Activated T-cell treated with anti-CD3 and anti-CD28 coated beads, Interleukin-2, amount 50 U/mL, for 1 hour (primary cell): ENCODE measurements at regions not wholly inside any gene's neighbourhood (a gene's known extent, or its start where the extent isn't known, plus 50 kb on each side); places are given as distances from the start of the nearest gene placed in this dataset.

Experiments used
- DNase-seq: peaks from one replicate; pipeline ENCODE4 v3.0.0-alpha.2; 2020

DNA sequence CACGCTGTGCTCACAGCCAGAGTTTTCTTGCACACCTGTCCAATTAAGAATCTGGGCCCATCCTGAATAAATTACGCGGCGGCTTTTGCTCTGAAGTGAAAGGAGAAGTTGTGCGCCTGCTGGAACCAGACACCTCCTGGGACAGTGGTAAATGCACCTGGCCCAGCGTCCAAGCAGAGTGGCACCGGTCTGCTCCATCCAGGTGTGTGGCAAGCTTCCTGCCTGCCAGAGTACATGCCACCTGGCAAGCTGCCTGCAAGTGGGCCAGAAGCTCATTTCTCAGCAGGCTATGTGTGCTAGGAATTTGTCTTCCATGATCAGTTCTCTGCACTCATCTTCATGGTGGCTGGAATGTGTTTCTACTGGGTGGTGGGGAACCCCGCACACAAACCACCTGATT, 660.6 kb downstream of the ETS1 start:
- no peak for DNase-seq

DNA sequence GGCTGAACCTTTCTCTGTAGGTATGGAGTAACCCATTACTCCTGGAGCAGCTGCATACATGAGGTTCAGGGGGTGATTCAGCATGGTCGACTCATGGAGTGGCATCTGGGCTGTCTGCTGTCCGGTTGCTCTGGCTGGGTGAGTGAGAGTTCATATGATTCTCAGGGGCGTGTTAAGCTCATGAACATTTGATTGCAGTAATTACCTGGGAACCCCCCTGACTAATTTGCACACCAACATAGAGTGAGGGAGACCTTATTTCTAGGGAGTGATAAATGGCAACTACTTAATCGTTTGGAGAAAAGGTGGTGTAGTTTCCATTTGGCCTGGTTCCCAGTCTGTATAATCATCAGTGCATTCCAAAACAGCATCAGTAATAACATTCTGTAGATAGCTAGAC, 661.9 kb downstream of the ETS1 start:
- no peak for DNase-seq

DNA sequence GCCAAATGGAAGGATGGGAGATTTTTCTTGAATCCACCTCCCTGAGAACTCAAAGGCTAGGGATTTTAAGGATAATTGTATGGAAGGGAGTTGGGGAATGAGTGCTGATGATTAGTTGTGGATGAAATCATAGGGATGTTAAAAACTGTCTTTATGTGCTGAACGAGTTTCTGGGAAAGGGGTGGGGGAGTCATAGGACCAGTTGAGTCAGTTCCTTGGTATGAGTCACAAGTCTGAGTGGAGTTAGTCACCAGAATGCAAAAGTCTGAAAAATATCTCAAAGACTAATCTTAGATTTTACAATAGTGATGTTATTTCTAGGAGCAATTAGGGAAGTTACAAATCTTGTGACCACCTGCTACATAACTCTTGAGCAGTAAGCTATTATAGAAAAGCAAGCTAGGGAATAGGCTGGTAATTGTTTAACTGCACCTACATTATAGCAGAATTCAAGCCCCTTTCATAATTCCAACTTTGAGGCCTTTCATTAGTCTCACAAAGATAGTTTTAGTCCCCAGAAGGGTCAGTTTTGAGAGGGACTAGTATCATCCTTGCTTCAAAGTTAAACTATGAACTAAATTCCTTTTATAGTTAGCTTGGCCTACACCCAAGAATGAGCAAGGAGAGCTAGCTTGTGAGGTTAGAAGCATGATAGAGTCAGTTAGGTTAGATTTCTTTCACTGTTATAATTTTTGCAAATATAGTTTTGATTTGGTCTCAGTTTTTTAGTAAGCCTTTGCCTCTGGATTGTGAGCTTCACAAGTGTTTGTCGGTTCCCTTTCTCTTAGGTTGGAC, 668.0 kb downstream of the ETS1 start:
- no peak for DNase-seq

DNA sequence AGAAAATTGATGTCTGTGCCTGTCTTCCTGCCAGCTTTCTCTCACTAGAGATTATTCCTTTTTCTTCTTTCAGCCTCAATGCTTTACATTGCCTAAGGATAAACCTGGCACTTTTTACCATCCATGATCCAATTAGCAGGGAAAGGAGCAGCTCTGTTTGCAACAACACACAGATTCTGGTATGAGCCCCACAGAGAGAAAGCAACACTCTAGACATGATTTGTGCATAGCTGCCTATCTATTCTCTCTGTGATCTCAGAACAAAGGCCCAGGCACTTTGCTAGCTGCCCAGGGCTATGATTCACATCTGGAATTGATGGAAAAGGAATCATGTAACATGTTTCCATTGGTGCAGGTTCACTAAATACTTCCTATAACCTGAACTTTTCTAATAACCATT, 685.0 kb downstream of the ETS1 start:
- no peak for DNase-seq

DNA sequence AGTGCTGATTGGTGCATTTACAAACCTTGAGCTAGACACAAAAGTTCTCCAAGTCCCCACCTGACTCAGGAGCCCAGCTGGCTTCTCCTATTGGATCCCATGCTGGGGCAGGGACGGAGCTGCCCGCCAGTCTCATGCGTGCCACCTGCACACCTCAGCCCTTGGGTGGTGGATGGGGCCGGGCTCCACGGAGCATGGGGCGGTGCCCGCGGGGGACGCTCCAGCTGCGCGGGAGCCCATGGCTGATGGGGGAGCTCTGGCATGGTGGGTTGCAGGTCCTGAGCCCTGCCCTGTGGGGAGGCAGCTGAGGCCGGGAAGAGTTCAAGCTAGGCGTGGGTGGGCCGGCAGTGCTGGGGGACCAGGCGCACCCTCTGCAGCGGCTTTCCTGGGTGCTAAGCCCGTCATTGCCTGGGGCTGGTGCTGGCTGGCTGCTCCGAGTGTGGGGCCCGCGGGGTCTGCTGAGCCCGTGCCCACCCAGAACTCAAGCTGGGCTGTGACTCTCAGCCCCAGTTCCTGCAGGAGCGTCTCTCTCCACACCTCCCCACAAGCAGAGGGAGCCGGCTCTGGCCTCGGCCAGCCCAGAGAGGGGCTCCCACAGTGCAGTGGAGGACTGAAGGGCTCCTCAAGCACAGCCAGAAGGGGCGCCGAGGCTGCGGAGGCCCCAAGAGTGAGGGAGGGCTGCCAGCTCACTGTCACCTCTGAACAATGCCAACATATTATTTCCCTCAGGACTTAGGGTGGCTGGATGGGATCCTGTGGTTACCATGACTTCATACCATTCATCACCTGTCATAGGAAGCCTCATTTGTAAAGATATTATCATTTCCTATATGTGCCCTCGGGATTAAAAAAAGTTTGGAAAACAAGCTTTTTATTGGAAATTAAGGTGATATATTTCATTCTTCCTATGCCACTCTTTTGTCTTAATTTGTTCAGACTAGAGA, 688.7 kb downstream of the ETS1 start:
- no peak for DNase-seq

DNA sequence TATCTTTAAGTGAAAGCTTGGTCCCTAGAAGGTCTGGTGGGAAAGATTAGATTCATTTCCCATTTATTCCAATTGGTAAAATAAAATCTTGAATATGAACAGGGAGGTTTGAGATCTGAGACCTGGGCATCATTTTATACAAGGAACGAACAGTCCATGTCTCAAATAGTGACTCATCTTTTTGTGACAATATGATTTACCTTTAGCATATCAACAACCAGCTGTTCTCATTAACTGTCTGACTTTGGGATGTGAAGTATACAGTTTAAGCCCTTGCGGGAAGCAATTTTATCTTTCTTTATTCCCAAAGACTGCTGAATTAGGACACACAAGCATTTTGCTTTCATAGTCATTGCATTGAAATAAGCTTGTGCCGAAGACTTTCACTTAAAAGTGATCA, 691.6 kb downstream of the ETS1 start:
- no peak for DNase-seq

DNA sequence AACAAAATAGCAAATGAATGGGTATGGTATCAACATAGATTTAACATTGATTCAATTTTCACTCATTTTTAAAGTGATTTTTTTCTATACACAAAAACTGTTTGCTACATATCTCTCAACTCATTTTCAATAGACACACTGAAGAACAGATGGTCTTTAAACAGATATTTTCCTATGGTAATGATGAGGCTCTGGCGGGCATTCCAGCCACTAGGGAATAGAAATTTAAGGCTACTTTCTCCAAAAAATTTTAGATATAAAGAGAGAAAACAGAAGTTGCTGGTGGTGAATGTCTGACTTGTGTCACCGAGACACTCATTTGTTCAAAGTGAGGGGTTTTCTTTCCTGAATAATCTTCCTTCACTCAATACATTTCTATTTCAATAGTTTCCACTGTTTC, 693.0 kb downstream of the ETS1 start:
- no peak for DNase-seq

DNA sequence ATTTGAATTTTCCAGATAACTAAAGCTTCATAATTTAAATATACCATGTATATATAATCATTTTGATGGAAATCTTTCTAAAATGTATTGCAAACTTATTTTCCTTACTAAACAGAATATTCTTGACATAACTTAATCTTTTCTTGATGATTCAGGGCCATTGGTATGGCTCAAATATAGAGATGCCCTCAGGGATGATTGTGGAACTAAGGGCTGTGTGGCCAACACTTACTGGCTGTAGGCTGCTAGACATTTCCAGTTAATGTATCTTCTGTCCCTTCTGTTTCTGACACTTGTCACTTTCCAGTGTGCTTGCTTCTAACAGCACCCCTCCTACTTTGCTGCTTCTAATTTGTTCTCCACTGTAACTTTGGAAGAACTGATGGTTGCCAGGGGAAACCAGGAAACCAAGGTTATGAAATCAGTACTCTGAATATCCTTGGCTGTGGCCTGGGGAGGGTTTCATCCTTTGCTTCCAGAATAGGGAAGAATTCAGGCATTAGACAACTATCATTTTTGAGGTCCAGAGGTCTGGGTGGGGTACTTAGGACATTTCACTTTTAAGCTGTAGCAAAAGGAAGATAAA, 697.2 kb downstream of the ETS1 start:
- DNase-seq: no peak

DNA sequence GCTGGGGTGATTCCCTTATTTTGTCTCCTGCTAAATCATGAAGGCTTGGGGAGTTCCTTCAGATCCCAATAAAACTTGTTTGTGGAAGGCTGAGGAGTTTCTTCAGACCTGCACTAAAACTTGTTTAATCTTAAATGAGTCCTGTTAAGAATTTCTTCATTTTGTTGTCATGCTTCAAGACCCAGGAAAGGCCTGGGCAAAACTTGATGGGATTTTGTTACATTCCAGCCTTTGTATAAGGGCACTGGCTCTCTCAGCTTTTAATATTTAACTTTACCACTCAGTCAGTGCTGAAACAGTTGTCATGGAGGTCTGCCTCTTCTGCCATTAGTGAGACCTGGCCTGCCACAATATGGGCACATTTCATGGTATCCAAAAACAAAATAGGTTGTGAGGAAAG, 699.0 kb downstream of the ETS1 start:
- DNase-seq: no peak

DNA sequence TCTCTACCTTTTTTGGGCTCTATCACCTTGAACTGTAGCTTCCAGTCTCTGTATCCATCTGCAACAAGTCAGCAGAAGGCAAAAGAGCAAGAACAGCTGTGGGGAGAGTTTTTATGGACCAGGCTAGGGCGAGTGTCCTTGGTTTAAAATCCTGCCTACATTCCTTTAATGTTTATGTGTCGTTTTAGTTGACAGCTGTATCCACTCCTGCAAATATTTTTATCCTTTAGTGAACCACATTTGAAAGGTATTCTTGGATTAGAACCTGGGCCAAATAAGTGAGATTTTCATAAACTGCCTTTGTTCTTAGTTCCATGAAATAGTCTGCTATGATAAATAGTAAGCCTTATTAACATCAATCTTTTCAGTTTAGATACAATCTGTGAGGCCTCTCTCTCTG, 712.2 kb downstream of the ETS1 start:
- DNase-seq: no peak

DNA sequence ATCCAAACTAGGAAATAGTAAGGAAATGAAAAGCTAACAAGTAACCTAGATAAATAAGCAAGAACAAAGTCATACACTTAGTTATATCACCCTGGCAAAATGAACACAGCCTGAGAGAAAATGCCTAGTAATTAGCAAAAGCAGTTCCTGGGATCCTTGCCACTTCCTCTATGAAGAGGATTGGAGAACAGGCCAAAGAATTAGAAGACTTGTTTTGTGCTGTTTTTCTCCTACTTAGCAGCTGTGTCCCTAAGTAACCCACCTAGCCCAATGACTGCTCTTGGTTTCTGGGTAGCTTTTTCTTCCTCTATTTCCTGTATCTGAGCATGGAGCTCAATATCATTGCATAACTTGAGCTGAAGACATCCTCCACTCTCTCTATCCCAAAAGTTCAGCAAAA, 713.9 kb downstream of the ETS1 start:
- no peak for DNase-seq

DNA sequence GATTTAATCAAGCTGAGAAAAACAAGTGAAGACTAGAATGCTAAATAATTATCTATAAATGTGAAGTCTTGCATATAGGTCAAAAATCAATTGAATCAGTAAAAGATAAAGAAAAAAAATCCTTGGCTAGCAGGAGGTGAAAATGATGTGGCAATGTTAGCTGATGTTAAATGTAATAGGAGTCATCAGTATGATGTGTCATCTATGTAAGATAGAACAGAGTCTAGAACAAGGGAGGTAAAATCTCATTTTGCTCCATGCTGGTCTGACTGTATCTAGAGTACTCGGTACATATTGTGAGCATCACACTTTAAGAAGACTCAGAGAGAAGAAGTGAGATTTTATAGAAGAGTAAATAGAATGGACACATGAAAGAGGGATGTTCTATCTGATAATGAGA, 721.2 kb downstream of the ETS1 start:
- no peak for DNase-seq

DNA sequence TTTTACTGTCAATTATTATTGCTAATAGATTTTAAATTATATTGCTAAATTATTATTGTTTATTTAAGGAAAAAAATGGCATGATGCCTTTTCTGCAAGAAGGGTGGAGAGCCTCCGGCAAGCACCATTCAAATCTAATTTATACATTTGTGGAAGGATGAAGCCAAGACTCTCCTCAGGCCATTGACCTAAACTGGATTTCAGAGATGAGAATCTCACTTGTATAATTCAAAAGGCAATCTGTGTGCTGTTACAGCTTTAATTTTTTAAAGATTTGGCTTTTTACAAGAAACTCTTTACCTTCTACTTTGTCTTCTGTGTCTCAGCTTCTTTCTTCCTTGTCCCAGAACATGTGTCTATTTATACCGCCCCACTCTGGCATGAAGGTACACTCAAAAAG, 722.5 kb downstream of the ETS1 start:
- DNase-seq: no peak

DNA sequence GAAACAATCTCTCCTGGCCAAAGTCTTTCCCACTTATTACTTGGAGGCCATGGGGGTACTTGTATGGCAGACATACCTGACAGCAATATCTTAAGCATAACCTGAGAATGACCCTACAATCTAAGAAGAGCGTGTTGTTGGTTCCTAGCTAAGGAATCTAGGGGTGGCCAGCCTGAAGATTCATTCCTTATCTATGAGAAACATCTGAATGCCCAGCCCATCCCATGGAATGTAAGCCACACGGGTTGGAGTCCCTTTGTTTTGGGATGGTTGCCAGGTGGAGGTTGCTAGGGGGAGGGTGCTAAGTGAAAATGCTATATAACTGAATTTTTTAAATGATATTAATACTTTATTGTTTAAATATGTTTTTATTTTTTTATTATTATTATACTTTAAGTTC, 725.0 kb downstream of the ETS1 start:
- no peak for DNase-seq

DNA sequence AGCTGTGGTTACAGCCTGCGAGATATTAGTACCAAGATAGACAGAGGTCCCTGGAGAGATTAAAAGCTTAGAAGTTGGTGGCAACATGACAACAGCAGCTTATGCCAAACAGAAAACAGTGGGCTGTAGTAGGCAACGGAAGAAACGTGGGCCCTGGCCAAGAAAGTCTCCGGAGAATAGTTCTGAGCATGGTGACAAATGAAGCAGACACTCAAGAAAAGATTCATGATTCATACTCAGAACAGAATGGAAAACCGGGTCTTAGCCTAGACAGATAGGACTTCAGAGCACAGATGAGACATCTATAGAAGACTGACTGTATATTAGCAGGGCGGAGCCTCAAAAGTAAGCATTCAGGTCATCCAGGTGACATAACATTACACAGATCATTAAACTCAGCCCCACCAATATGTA, 727.4 kb downstream of the ETS1 start:
- DNase-seq: no peak

DNA sequence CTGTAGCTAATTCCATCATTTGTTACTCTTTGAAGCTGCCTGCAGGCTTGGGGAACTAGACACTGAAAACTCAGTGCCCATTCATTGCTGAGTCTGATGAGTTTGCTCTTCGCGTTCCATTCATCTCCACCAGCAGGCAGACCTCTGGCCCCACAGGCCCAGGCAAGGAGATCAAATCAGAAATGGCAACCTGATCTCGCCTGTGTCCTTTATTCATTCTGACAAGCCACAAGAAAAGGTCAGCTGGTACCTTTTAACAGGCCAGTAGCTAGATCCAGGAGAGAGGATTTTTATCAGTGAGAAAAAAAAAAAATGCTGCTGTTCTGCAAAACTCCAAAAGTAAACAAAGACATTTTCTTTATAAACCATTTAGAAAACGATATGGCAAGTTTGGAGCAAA, 742.5 kb downstream of the ETS1 start:
- no peak for DNase-seq

DNA sequence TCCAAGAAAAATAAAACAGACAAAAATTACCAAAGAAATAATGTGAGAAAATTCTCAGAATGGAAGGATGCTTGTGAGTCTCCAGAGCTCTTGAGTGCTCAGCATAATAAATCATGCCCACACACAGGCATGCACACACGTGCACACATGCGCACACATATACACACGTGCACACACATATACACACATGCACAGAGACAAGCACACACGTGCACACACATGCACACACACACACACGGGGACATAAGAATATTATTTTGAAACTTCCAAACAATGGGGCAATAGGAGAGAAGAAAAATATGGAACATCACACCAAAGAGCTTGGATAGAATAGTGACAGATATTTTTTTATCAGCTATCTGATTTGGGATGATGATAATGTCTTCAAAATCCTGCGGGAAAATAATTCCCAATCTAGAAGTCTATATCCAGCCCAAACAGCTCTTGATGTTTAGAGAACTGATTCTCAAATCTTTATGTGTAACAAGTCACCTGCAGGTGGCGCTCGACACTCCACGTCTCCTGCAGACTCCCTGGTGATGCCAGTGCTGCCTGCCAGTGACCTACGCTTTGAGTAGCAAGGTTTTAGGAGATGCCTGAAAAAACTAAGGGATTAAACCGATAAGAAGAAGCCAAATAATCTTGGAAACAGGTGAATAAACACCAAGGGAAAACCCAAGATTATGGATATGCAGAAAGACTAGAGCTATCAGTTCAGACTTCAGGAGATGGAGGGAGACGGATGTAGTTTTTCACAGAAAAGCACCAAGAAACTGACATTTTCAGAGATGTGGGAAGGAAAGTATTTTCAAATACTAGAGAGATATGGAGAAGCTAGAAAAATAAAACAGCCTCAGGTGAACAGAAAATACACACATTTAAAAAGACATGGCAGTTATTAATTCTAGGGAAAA, 743.6 kb downstream of the ETS1 start:
- peak; percentile 47 for DNase-seq

DNA sequence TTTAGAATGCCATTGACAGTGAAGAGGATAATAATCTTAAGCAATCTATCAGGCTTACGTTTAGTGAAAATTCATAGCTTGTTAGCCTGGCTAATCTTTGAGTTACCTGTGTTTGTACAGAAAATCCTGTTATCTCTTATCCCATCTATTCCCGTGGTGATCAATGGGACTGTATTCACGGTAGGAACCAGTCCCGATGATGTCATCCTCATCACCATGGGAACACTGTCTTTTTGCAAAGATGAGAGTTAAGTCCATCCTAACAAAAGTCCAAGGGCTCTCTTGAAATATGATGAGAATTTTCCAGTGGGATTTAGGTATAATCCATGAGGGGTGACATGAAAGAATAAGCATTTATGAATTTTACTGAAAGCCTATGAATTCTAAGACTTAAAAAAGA, 762.2 kb downstream of the ETS1 start:
- DNase-seq: no peak

DNA sequence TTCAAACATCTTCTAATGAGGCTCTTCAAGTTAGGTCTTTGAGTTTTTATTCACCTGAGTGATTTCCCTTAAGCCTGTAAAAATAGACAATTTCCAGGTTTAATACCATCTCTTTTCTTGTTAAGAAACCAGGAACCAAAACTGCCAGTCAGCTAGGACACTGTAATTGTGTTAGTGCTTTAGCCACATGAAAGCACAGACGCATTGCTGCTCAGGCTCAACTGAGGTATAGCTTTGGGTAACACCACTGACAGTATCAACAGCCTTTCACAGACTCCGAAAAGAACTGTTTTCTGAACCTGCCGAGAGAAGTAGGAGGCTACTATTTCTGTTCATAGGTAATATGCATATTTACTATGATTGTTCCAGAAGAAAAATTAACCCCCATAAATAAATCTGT, 768.7 kb downstream of the ETS1 start:
- no peak for DNase-seq

DNA sequence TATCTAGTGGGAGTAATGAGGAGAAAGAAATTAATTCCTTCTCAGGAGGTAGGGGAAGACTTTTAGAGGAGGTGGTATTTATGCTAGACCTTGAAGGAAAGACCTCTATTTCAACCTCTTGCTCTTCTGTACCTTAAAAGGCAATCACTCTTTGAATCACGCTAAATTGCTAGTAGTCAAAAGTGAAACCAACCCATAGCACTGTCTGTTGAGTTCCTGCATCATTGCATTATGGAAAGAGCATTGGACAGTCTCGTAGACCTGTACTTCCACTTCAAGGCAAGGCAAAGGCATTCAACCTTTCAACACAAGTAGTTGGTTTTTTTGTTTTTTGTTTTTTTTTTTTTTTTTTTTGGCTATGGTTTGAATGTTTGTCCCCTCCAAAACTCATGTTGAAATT, 770.4 kb downstream of the ETS1 start:
- no peak for DNase-seq

DNA sequence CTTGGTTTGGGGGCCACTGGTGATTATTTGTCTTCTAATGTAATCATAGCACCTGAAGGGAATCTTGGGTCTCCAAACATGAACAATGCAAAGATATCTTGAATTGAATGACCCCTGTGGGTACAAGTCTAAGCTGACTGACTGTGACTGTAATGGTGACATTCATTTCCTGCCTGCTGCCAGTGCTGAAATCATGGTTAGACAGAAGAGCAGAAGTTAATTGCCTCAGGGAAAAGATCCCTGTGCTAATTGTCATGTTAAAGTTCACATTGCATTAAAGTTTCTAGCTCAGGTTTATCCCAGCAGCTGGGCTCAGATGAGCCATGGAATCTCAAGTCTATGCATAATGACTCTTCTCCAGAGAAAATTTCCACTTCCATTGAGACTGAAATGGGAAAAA, 772.0 kb downstream of the ETS1 start:
- DNase-seq: no peak

DNA sequence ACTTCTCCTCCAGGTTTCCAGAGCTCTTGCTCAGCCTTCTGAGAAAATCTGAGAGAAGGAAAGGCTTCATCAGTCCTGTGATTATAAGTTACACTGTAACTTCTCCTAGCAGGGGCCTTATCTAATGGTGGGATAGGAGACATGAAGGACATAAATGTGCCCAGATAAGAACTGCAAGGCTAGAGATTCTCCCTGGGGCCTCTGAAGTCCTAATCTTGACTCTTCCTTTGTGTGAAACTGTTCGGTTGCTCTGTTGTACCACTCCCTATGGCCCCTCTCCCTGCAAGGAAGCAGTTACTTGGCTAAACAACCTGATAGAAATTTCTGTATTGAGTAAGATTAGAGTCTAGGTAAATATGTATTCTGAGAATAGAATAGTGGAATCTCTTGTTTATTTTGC, 780.9 kb downstream of the ETS1 start:
- DNase-seq: no peak

DNA sequence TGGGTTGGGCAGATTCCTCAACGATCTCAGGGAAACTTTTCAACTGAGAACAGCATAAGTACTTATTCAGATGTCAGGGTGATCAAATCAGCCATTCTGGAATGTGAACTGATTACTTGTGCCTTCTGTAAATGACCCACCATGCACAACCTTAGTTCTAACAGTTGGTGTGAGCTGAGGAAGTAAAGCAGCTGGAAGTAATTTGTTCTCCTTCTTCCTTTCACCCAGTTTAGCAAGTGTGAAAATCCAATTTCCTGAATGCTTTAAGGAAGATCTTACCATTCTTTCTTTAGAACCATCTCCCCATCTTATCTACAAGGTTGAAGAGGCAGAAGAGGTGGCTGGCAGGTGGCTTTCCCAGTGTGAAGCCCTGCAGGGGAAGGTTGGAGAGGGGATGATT, 781.6 kb downstream of the ETS1 start:
- DNase-seq: no peak
